PFSK-1 (cell line): ENCODE measurements at regions not wholly inside any gene's neighbourhood (a gene's known extent, or its start where the extent isn't known, plus 50 kb on each side); places are given as distances from the start of the nearest gene placed in this dataset.

ENCODE experiments used
- POLR2AphosphoS5 ChIP-seq: IDR thresholded peaks from 2 replicates; pipeline ENCODE4 v1.6.1; 2012; ENCODE audit warnings: low read depth, mild to moderate bottlenecking, control low read depth, low read length, moderate library complexity
- REST ChIP-seq, 2 experiments: IDR thresholded peaks; 2 replicates each; pipeline versions ENCODE4 v1.6.1 to v1.8.0; 2011 to 2012; ENCODE audit warnings: low read depth in 2 of 2, low read length in 2 of 2, control low read depth in 1 of 2, inconsistent platforms in 1 of 2, mild to moderate bottlenecking in 1 of 2, moderate library complexity in 1 of 2; ENCODE audit not compliant: insufficient read depth in 1 of 2
- SIN3A ChIP-seq: IDR thresholded peaks from 2 replicates; pipeline ENCODE4 v1.6.1; 2012; ENCODE audit warnings: mild to moderate bottlenecking, low read length, moderate library complexity, borderline replicate concordance; ENCODE audit not compliant: insufficient read depth
- TAF1 ChIP-seq: IDR thresholded peaks from 2 replicates; pipeline ENCODE4 v1.6.1; 2012; ENCODE audit warnings: low read length, control low read depth, borderline replicate concordance; ENCODE audit not compliant: insufficient read depth

DNA sequence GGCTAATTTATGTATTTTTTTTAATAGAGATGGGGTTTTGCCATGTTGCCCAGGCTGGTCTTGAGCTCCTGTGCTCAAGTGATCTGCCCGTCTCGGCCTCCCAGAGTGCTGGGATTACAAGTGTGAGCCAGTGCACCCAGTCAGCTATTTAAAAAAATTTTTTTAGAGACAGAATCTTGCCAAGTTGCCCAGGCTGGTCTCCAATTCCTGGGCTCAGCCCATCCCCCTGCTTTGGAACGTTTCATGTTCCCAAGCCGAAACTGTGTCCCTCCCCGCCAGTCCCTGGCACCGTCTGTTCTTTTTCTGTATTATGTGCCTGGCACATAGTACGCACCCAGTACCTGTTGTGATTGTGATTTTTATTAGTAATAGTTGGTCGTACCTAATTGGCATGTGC lies 63.1 kb upstream of the MGAT5 start:
- TF ChIP-seq POLR2AphosphoS5 (no peak), TAF1 (no peak), SIN3A (no peak), REST (IDR thresholded peaks at IDR 0.05; ENCODE audit: insufficient read depth in 1 of 2, low read depth in 2 of 2, low read length in 2 of 2) (no peak)
